Small intestine (tissue), 7 donors: ENCODE measurements at regions not wholly inside any gene's neighbourhood (a gene's known extent, or its start where the extent isn't known, plus 50 kb on each side); places are given as distances from the start of the nearest gene placed in this dataset.
A peak's percentile ranks its signal among the peaks of the same experiment; 100 is the strongest.
"Not testable (repeated sequence)": the region's sequence is repeated elsewhere in the genome, so short reads cannot be mapped to it uniquely, and the experiment has no call there.

Experiments
- DNase-seq, 2 donors: peaks; one replicate each; pipeline versions ENCODE4 v3.0.0 to v3.0.0-alpha.2; 2013
- FAIRE-seq: peaks from 2 replicates; lab custom pipeline; 2012; peaks lifted over from hg19 to GRCh38; lab: Jason Lieb, UNC
- H3K27ac ChIP-seq, 3 donors: one replicate each; pipeline ENCODE4 v1.5.1; 2013; ENCODE audit warnings: low read length in 2 of 3, mild to moderate bottlenecking in 2 of 3, control low read depth in 1 of 3, inconsistent platforms in 1 of 3, low read depth in 1 of 3, moderate library complexity in 1 of 3
- H3K27me3 ChIP-seq, 3 donors: one replicate each; pipeline ENCODE4 v1.6.1; 2013; ENCODE audit warnings: low read length in 3 of 3, inconsistent platforms in 1 of 3; ENCODE audit not compliant: control insufficient read depth in 3 of 3, insufficient read depth in 3 of 3
- H3K36me3 ChIP-seq, 3 donors: one replicate each; pipeline ENCODE4 v1.6.1; 2013; ENCODE audit warnings: low read length in 3 of 3, inconsistent platforms in 1 of 3, low read depth in 1 of 3, mild to moderate bottlenecking in 1 of 3, moderate library complexity in 1 of 3; ENCODE audit not compliant: control insufficient read depth in 3 of 3, insufficient read depth in 2 of 3
- H3K4me1 ChIP-seq, 3 donors: one replicate each; pipeline ENCODE4 v1.6.1; 2013; ENCODE audit warnings: low read length in 2 of 3, inconsistent platforms in 1 of 3, low read depth in 1 of 3, mild to moderate bottlenecking in 1 of 3, moderate library complexity in 1 of 3; ENCODE audit not compliant: control insufficient read depth in 3 of 3, insufficient read depth in 2 of 3
- H3K4me3 ChIP-seq, 3 donors: one replicate each; pipeline ENCODE4 v1.5.1; 2013; ENCODE audit warnings: low read length in 3 of 3, control low read depth in 1 of 3, inconsistent platforms in 1 of 3, low read depth in 1 of 3, mild to moderate bottlenecking in 1 of 3, moderate library complexity in 1 of 3
- H3K9me3 ChIP-seq, 2 donors: one replicate each; pipeline ENCODE4 v1.6.1; 2013; ENCODE audit warnings: low read depth in 1 of 2, low read length in 1 of 2; ENCODE audit not compliant: control insufficient read depth in 2 of 2, insufficient read depth in 1 of 2
- WGBS, 3 donors: extraction: QIAGEN DNeasy Blood & Tissue Kit; methylation state at CpG; one replicate each; pipeline ENCODE4 v1.1.7; 2013; 5-methylcytosine and 5-hydroxymethylcytosine counted together
- donor health status: healthy with polysubstance abuse.
- donor health status: control.
- donor health status: control.
- donor health status: Bipolar disorder and iron deficiency.
- donor health status: healthy.

- Histone ChIP-seq H3K27me3 (no peaks in the 10 kb centered on the region), H3K9me3 (peaks cover 1 to 15% of the 10 kb centered on the region in 2 donors), H3K36me3 (no peaks in the 10 kb centered on the region), H3K4me3 (no peak overlapping the region), H3K27ac (no peak overlapping the region), H3K4me1 (no peaks in the 10 kb centered on the region)
- FAIRE-seq, result no peak
- WGBS, 3 donors, result 54 to 63% (median 55%) methylated on average over 2 of the region's 2 CpGs
- DNase-seq, result no peak
These were observed 904.8 kb upstream of the POT1 start for GRCh38 chr7:125834421-125834820.

DNA sequence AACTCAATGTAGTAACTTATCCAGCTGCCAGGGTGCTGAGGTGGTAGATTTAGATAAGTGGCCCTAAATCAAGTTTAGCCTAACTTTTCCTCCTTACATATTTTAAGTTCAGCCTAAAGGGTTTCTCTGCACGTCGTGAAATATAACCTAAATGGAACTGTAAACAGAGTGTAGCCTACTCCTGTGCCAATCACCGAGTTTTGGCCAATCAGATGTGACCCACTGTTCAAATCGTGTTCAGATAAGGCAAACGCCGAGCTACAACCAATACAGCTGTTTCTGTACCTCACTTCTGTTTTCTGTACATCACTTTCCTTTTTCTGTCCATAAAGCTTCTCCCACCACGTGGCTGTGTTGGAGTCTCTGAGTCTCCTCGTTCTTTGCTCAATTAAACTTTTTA, 904.2 kb upstream of the POT1 start:
- Histone ChIP-seq H3K36me3 (no peaks in the 10 kb centered on the region), H3K27me3 (no peaks in the 10 kb centered on the region), H3K4me1 (no peaks in the 10 kb centered on the region), H3K27ac (no peak overlapping the region), H3K9me3 (peaks cover 1 to 19% of the 10 kb centered on the region in 2 donors), H3K4me3 (no peak overlapping the region)
- WGBS, 3 donors, result 66 to 76% (median 73%) methylated on average over 8 of the region's 8 CpGs
- no peak for DNase-seq
- FAIRE-seq, result no peak

DNA sequence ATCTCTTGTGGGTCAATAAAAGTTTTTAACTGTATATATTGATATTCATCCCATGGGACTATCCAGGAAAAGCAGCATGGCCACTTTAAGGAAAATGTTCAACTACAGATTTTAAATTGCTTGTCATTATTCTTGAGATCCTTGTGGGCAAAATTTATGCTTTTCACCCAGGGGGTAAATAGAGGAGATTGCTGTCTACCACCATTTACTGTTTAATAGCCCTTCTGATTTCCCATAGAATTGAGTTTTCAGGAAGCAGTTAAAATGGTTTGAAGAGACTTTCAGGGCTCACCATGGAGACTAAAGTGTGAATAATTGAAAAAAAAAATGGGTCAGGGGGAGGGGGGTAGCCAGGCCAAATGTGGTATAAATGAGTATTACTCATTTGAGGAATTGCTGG, 901.1 kb upstream of the POT1 start:
- no peaks in the 10 kb centered on the region for H3K4me1 ChIP-seq
- no peak for DNase-seq
- no peak overlapping the region for H3K27ac ChIP-seq
- peaks cover 1 to 20% of the 10 kb centered on the region in 2 donors for H3K9me3 ChIP-seq
- no peak for FAIRE-seq
- no peaks in the 10 kb centered on the region for H3K36me3 ChIP-seq
- H3K4me3 ChIP-seq, result no peak overlapping the region
- no peaks in the 10 kb centered on the region for H3K27me3 ChIP-seq

DNA sequence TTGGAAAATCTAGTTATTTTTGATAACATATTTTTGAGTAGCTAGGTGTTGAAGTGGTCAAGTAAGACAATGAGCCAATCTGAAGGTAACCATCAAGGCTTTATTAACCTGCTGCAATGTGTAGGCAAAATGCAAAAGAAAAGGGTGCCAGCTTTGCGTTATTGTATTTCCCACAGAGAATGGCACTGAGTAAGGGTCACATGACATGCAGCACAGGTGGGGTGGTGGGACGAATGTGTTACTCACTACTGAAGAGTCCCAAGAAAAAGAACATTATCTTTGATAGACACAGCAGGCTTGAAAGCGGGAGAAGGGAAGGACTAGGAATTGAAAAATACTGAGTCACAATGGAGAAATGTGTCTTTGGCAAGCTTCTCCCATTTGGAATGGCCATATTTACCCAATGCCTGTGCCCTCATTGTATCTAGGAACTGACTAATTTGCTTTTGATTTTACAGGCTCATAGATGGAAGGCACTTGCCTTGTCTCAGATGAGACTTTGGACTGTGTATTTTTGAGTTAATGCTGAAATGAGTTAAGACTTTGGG, 898.6 kb upstream of the POT1 start:
- no peaks in the 10 kb centered on the region for H3K27me3 ChIP-seq
- 84 to 88% (median 85%) methylated on average over 3 of the region's 3 CpGs for WGBS, 3 donors
- H3K4me1 ChIP-seq, result no peaks in the 10 kb centered on the region
- H3K4me3 ChIP-seq, result no peak overlapping the region
- no peaks in the 10 kb centered on the region for H3K36me3 ChIP-seq
- peaks cover 1 to 13% of the 10 kb centered on the region in 2 donors for H3K9me3 ChIP-seq
- no peak for DNase-seq
- FAIRE-seq, result no peak
- no peak overlapping the region for H3K27ac ChIP-seq

DNA sequence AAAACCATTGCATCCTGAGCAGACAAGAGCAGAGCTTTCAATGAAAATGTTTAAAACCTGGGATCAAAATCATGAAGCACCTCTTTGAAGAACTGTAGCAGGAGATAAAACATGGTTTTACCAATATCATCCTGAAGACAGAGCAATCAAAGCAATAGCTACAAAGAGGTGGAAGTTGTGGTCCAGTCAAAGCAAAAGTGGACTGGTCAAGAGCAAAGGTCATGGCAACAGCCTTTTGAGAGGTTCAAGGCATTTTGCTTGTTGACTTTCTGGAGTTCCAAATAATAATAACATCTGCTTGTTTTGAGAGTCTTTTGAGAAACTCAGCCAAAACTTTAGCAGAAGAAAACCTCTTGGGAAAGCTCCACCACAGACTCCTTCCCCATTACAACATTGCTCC, 893.9 kb upstream of the POT1 start:
- Histone ChIP-seq H3K27me3 (no peaks in the 10 kb centered on the region), H3K27ac (no peak overlapping the region), H3K36me3 (no peaks in the 10 kb centered on the region), H3K4me3 (no peak overlapping the region), H3K9me3 (no peaks in the 10 kb centered on the region), H3K4me1 (no peaks in the 10 kb centered on the region)
- FAIRE-seq (no peak), DNase-seq (no peak)

GRCh38 chr7:125820495-125820894, 890.9 kb upstream of the POT1 start:
- FAIRE-seq, result no peak
- H3K27me3 ChIP-seq, result no peaks in the 10 kb centered on the region
- no peak overlapping the region for H3K27ac ChIP-seq
- H3K36me3 ChIP-seq, result no peaks in the 10 kb centered on the region
- H3K9me3 ChIP-seq, result no peaks in the 10 kb centered on the region
- no peak overlapping the region for H3K4me3 ChIP-seq
- H3K4me1 ChIP-seq, result no peaks in the 10 kb centered on the region
- no peak for DNase-seq

DNA sequence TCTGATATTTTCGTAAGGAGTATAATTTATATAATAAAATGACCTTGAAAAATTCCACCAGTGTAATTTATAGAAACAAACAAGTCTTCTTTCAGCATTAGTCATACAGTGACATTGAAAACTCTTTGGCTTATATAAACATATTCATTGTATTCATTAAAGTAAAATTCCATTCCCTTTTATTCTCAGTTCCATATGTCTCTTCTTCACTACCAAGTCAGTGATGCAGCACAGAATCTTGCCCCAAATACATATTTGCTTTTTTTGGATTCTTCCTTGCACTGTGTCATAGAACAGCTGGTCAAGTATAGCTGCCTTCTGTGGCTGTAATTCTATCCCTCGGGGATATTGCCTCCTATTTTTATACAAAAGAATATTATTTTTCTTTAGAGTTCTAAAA, 884.5 kb upstream of the POT1 start:
- WGBS, 3 donors, result 43 to 53% (median 46%) methylated on average over 2 of the region's 2 CpGs
- Histone ChIP-seq H3K4me1 (no peaks in the 10 kb centered on the region), H3K9me3 (no peaks in the 10 kb centered on the region), H3K4me3 (no peak overlapping the region), H3K36me3 (no peaks in the 10 kb centered on the region), H3K27me3 (no peaks in the 10 kb centered on the region), H3K27ac (no peak overlapping the region)
- no peak for DNase-seq
- FAIRE-seq, result no peak

DNA sequence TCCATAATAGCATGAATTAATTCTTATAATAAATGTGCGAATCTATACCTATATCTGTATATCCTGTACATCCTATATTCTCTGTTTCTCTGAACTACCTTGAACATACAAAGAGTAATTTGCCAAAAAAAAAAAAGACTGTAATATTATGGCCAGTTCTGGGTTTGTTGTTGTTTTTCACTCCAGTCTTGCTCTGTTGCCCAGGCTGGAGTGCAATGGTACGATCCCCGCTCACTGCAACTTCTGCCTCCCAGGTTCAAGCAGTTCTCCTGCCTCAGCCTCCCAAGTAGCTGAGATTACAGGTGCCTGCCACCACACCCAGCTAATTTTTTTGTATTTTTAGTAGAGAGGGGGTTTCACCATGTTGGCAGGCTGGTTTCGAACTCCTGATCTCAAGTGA, 876.9 kb upstream of the POT1 start:
- H3K4me1 ChIP-seq, FAIRE-seq, H3K27me3 ChIP-seq, H3K36me3 ChIP-seq, H3K9me3 ChIP-seq, H3K27ac ChIP-seq, H3K4me3 ChIP-seq: not testable (repeated sequence)
- peak in 1 of 2 donors; percentile 10 for DNase-seq
- 85 to 93% (median 89%) methylated on average over 4 of the region's 4 CpGs for WGBS, 3 donors

- Histone ChIP-seq H3K4me1 (no peaks in the 10 kb centered on the region), H3K9me3 (peaks cover 0 to 7% of the 10 kb centered on the region in 2 donors)
- DNase-seq, result no peak
These were observed 874.6 kb upstream of the POT1 start for GRCh38 chr7:125804273-125804672.

More at GRCh38 chr7:125804273-125804672, 874.6 kb upstream of the POT1 start:
- Histone ChIP-seq H3K27ac (no peak overlapping the region), H3K36me3 (no peaks in the 10 kb centered on the region), H3K27me3 (no peaks in the 10 kb centered on the region), H3K4me3 (no peak overlapping the region)
- FAIRE-seq, result no peak
